ENCODE measurements at regions not wholly inside any gene's neighbourhood (a gene's known extent, or its start where the extent isn't known, plus 50 kb on each side); places are given as distances from the start of the nearest gene placed in this dataset.

- Histone ChIP-seq H3K27me3 (no peaks in the 10 kb centered on the region), H3K27ac (no peak overlapping the region), H3K36me3 (no peaks in the 10 kb centered on the region), H3K4me1 (no peaks in the 10 kb centered on the region), H3K9me3 (no peaks in the 10 kb centered on the region), H3K4me3 (no peak overlapping the region)
- intact Hi-C loops (cut with DNase I) = no loop called here
- ATAC-seq = no peak
- TF ChIP-seq, protein P1, sequence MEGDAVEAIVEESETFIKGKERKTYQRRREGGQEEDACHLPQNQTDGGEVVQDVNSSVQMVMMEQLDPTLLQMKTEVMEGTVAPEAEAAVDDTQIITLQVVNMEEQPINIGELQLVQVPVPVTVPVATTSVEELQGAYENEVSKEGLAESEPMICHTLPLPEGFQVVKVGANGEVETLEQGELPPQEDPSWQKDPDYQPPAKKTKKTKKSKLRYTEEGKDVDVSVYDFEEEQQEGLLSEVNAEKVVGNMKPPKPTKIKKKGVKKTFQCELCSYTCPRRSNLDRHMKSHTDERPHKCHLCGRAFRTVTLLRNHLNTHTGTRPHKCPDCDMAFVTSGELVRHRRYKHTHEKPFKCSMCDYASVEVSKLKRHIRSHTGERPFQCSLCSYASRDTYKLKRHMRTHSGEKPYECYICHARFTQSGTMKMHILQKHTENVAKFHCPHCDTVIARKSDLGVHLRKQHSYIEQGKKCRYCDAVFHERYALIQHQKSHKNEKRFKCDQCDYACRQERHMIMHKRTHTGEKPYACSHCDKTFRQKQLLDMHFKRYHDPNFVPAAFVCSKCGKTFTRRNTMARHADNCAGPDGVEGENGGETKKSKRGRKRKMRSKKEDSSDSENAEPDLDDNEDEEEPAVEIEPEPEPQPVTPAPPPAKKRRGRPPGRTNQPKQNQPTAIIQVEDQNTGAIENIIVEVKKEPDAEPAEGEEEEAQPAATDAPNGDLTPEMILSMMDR (IDR thresholded peaks at IDR 0.05) = no peak
- DNase-seq = no peak
Observed at GRCh38 chr2:180141600-180141999, 134.5 kb upstream of the CWC22 start.

GRCh38 chr2:180133736-180134135, 126.6 kb upstream of the CWC22 start:
- Histone ChIP-seq H3K4me1 (no peaks in the 10 kb centered on the region), H3K4me3 (no peak overlapping the region), H3K36me3 (no peaks in the 10 kb centered on the region), H3K9me3 (no peaks in the 10 kb centered on the region), H3K27ac (no peak overlapping the region), H3K27me3 (no peaks in the 10 kb centered on the region)
- ATAC-seq = no peak
- intact Hi-C loops (cut with DNase I) = no loop called here
- DNase-seq = no peak
- TF ChIP-seq, protein P1 (IDR thresholded peaks at IDR 0.05) = no peak

DNA sequence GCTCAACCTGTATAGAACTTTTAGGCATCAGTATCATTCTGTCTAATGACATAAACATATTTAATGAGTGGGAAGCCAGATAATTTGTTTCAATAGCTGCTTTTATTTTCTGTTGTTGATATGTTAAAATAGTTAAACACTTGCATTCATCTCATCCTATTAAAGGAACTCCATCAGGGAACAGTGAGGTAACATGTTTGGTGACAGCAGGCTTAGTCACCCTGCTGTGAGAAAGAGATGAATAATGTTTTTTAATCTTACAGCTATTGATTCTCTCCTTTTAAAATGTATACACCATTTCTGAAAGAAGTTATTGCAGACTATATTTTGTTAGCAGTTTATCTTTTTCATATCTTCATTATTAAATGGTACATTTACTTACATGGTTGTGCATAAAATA, 123.3 kb upstream of the CWC22 start:
- Histone ChIP-seq H3K9me3 (no peaks in the 10 kb centered on the region), H3K36me3 (no peaks in the 10 kb centered on the region), H3K27ac (no peak overlapping the region), H3K4me1 (no peaks in the 10 kb centered on the region), H3K27me3 (no peaks in the 10 kb centered on the region), H3K4me3 (no peak overlapping the region)
- DNase-seq (no peak), ATAC-seq (no peak)
- TF ChIP-seq, protein P1 (IDR thresholded peaks at IDR 0.05) = no peak
- intact Hi-C loops (cut with DNase I) = no loop called here

DNA sequence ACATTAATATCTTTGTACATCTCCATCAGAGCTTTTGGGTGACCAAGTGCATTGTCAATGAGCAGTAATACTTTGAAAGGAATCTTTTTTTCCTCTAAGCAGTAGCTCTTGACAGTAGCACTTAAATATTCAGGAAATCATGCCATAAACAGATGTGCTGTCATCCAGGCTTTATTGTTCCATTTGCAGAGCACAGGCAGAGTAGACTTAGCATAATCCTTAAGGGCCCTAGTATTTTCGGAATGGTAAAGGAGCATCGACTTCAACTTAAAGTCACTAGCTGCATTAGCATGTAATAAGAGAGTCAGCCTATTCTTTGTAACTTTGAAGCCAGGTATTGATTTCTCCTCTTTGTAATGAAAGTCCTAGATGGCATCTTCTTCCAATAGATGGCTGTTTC, 121.8 kb upstream of the CWC22 start:
- Histone ChIP-seq H3K36me3 (no peaks in the 10 kb centered on the region), H3K9me3 (no peaks in the 10 kb centered on the region), H3K27ac (no peak overlapping the region), H3K4me3 (no peak overlapping the region), H3K4me1 (no peaks in the 10 kb centered on the region), H3K27me3 (no peaks in the 10 kb centered on the region)
- ATAC-seq (no peak), DNase-seq (no peak)
- intact Hi-C loops (cut with DNase I) = no loop called here
- TF ChIP-seq, protein P1 (IDR thresholded peaks at IDR 0.05) = no peak

DNA sequence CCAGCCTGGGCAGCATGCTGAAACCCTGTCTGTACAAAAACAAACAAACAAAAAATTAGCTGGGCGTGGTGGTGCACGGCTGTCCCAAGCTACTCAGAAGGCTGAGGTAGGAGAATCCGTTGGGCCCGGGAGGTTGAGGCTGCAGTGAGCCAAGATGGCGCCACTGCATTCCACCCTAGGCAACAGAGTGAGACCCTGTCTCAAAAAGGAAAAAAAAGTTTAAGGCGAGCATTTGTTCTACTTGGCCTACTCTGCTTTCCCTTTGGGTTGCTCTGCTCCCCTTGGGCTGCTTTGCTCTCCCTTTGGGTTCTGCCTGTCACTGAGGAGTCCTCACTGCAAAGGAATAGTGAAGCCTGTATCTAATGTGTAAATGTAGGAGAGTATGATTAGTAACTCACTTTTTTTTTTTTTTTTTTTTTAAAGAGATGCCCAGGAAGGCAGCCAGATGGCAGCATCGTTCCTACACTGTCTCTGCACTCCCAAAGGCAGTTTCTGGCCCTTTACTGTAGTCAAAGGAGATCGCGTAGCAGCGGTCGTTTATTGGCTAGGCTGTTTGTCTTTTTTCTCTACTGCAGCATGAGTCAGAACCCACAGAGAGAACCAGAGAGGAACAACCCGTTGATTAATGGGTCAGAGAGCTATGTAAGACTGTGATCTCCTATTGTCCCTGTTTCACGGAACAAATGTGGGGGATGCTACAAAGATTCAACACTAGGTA, 118.3 kb upstream of the CWC22 start:
- TF ChIP-seq, protein P1 (IDR thresholded peaks at IDR 0.05) = peak; percentile 48
- Histone ChIP-seq H3K27me3 (no peaks in the 10 kb centered on the region), H3K27ac (no peak overlapping the region), H3K9me3 (no peaks in the 10 kb centered on the region), H3K36me3 (no peaks in the 10 kb centered on the region), H3K4me3 (no peak overlapping the region), H3K4me1 (no peaks in the 10 kb centered on the region)
- intact Hi-C loops (cut with DNase I) = no loop called here
- peak; percentile 88 for ATAC-seq
- DNase-seq = no peak
